Activated CD8-positive, alpha-beta memory T cell treated with anti-CD3 and anti-CD28 coated beads, Interleukin-2, amount 50 U/mL, for 4 hours (primary cell): ENCODE measurements at regions not wholly inside any gene's neighbourhood (a gene's known extent, or its start where the extent isn't known, plus 50 kb on each side); places are given as distances from the start of the nearest gene placed in this dataset.

Experiments
- DNase-seq: peaks from one replicate; pipeline ENCODE4 v3.0.0-alpha.2; 2020

GRCh38 chr16:26295625-26296304 is 604.0 kb downstream of the HS3ST4 start:
- DNase-seq, result no peak

- DNase-seq, result no peak
Observed at GRCh38 chr16:26301516-26301915, 609.8 kb downstream of the HS3ST4 start.

DNA sequence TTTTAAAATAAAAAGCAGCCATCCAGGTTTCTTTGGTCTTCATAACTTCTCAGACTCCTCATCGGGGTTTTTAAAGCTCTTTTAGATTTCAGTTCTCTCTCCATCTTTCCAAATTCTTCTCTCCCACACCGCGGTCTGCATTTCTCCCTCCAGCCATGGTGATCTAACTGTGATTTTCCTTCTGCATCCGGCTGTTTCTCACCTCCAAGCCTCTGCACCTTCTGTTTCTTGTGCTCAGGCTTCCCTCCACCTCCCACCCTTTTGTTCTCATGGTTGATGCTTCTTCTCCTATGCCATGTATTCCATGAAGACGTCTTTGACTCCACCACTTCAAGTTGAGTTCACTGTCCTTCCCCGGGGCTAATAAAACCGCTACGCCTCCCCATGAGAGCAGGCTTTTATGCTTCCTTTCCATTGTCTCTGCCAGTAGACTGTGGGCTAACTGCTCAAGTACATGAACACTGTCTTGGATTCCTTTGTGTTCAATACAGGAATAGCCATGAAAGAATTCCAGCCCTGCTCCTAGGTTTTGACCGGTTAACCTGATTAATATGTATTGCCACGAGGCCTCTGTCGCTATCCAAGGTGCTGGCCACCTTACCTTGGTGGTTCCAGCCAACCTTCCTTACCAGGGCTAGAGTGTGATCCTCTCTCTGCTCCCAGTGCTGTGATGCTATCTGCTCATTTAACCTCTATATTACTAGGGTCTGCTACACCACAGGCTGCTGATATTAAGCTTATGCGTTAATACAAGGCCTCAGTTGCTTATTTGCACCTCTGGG is 625.1 kb downstream of the HS3ST4 start:
- no peak for DNase-seq

DNA sequence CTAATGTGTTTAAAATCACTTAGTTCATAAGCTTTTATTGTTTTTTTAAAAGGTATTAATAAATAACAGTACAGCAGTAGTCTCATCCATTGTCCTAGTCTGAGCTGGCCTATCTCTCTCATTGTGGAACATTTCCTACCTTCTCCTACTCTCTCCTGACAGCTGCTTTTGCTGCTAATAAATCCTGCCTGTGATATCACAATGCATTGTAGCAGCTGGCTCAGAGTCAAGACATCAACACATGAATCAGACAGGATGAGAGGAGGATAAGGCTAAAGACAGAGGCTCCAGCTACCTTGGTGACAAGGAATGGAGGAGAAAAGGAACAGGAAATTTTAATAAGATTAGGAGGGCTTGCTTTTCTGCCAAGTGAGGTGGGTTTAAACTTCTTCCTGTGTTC is 626.1 kb downstream of the HS3ST4 start:
- DNase-seq, result no peak

GRCh38 chr16:26330654-26331053 is 638.9 kb downstream of the HS3ST4 start:
- DNase-seq, result no peak

GRCh38 chr16:26334218-26335111 is 642.7 kb downstream of the HS3ST4 start:
- DNase-seq, result no peak

- no peak for DNase-seq
Observed at GRCh38 chr16:26335236-26335853, 643.6 kb downstream of the HS3ST4 start.

- DNase-seq, result no peak
Observed at GRCh38 chr16:26342621-26343020, 650.9 kb downstream of the HS3ST4 start.

GRCh38 chr16:26344240-26344776 is 652.5 kb downstream of the HS3ST4 start:
- DNase-seq, result no peak

GRCh38 chr16:26344976-26345375 is 653.2 kb downstream of the HS3ST4 start:
- DNase-seq, result no peak

DNA sequence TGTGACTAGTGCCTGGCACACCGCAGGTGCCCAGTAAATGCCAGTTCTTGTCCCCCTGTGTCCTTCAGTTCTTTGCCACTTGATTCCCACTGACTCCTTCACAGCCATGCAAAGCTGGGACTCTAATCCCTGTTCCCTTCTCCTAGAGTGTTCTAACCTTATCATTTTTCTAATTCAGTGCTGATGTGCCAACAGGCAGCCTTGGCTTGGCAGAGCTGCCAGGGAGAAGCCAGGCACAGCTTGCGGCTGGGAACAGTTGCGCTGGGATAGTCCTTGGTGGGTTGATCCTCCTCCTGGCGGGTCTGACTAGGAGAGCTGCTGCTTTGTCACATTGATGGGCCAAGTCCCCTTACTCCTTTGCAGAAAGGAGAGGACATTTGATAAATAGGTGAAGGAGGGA is 654.2 kb downstream of the HS3ST4 start:
- no peak for DNase-seq

DNA sequence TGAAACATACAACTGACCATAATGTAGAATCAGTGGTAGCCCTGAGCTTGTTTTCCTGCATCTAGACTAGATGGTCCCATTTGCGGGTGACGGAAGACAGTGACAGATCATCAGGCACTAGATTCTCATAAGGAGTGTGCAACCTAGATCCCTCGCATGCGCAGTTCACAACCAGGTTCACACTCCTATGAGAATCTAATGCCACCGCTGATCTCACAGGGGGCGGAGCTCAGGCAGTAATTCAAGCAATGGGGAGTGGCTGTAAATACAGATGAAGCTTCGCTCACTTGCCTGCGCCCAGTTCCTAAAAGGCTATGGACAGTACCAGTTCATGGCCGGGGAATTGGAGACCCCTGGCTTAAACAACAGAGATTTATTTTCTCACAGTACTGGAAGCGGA is 656.3 kb downstream of the HS3ST4 start:
- DNase-seq, result no peak

DNA sequence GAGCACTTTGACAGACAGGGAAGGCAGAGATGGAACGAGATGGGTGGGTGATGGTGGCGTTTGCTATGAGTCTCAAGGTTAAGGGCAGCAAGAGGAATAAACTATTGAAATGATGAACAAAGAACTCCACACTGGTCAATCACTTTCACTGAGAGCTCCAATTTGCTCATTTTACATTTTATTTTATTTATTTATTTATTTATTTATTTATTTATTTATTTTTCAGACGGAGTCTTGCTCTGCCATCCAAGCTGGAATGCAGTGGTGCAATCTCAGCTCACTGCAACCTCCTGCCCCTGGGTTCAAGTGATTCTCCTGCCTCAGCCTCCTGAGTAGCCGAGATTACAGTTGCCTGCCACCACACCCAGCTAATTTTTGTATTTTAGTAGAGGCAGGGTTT is 669.1 kb downstream of the HS3ST4 start:
- no peak for DNase-seq

- no peak for DNase-seq
Observed at GRCh38 chr16:26363581-26363980, 671.8 kb downstream of the HS3ST4 start.

- no peak for DNase-seq
Observed at GRCh38 chr16:26365161-26365940, 673.6 kb downstream of the HS3ST4 start.

GRCh38 chr16:26371349-26371869 is 679.6 kb downstream of the HS3ST4 start:
- DNase-seq, result no peak

DNA sequence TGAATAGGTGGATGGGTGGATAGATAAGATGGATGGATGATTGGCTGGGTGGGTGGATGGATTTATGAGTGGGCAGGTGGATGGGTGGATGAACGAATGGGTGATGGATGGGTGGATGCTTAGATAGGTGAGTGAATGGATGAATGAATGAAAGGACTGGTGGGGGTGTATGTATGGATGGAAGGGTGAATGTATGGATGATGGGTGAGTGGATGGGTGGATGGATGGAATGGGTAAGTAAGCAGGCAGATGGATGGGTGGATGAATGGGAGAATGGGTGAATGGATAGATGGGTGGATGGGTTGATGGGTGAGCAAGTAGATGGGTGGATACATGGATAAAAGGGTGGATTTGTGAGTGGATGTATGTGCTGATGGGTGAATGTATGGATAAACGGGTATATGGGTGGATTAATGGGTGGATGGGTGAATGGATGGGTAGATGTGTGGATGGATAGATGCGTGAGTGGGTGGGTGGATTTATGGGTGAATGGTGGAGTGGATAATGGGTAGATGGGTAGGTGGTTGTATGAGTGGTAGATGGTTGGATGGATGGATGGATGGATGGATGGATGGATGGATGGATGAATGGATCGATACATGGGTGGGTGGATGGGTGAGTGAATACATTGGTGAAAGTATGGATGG is 682.6 kb downstream of the HS3ST4 start:
- no peak for DNase-seq

GRCh38 chr16:26382586-26382985 is 684.1 kb upstream of the C16orf82 start:
- DNase-seq, result no peak

DNA sequence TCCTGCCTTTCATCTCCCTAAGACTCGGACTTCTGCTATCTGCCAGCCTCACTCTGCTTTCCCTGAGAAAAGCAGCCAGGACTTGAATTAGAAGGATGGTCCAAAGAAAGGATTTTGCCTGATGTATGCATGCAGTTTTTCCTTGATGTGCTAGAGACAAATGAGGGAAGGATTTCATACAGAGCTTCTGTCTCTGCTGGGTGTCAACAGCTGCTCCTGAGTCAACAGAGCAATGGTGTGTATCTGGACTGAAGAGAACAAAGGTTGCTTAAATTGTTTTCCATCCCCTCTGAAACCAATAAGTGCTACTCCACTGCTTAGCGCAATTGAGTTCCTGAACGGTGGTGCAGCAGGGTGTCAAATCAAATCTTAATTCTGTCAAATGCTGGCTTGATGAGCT is 680.6 kb upstream of the C16orf82 start:
- no peak for DNase-seq

DNA sequence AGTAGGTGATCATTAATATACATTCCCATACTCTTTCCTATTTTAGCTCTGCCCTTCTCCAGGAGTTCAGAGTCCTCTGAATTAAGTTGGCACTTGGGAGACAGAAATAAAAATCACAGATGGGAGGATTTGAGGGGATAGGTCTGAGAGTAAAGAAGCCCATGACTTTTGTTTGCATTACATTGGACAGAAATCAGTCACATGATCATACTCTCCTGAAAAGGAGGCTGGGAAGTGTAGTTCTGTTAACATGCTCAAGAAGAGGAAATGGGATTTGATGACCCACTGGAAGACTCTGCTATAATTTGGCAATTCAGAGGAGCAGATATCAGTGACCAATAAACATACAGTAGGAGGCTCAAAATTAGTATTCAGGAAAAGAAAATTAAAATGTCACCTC is 674.9 kb upstream of the C16orf82 start:
- no peak for DNase-seq

- no peak for DNase-seq
Observed at GRCh38 chr16:26394409-26394808, 672.3 kb upstream of the C16orf82 start.
